GM06990 (cell line): ENCODE measurements at regions not wholly inside any gene's neighbourhood (a gene's known extent, or its start where the extent isn't known, plus 50 kb on each side); places are given as distances from the start of the nearest gene placed in this dataset.

ENCODE experiments used
- DNase-seq: peaks from one replicate; pipeline ENCODE4 v3.0.0-alpha.2; 2011; ENCODE audit not compliant: insufficient read length; ENCODE audit errors: extremely low read depth
- H3K27me3 ChIP-seq: replicated peaks from 2 replicates; pipeline ENCODE4 v1.6.0; 2011; ENCODE audit warnings: low read length; ENCODE audit not compliant: control insufficient read depth, insufficient read depth
- H3K36me3 ChIP-seq: 2 replicates; pipeline ENCODE4 v1.5.1; 2011; ENCODE audit warnings: low read length; ENCODE audit not compliant: control insufficient read depth, insufficient read depth
- H3K4me3 ChIP-seq: replicated peaks from 2 replicates; pipeline ENCODE4 v1.5.1; 2011; ENCODE audit warnings: low read depth, mild to moderate bottlenecking, control low read depth, low read length
- CTCF ChIP-seq: IDR thresholded peaks from 2 replicates; pipeline ENCODE4 v1.5.1; 2011; ENCODE audit warnings: low read length, control low read depth, mild to moderate bottlenecking, inconsistent platforms; ENCODE audit not compliant: insufficient read depth, poor library complexity, severe bottlenecking

DNA sequence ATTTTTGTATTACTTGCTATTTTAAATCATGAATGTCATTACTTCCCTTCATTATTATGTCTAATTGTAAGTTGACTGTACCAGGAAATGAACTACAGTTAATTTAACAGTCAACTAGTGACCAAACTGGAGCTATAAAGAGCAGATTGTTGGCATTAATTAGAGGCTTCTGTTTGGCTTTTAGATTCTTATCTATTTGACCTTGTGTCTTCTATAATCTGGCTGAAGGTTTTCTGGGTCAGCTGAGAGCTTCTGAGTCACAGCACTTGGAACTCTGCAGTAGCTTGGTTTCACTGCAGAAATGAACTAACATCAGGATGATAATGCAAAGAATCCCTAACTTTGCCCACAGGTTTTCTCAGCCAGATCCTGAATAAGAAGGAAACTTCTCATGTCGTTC, 169.2 kb upstream of the LEF1 start:
- no peaks in the 10 kb centered on the region for H3K27me3 ChIP-seq
- TF ChIP-seq CTCF, result no peak
- no peak overlapping the region for H3K4me3 ChIP-seq
- no peaks in the 10 kb centered on the region for H3K36me3 ChIP-seq
- DNase-seq, result no peak

- DNase-seq, result no peak
- no peak for TF ChIP-seq CTCF
- Histone ChIP-seq H3K36me3 (no peaks in the 10 kb centered on the region), H3K4me3 (no peak overlapping the region), H3K27me3 (no peaks in the 10 kb centered on the region; the same call in 1 of the 2 replicates)
Measured at GRCh38 chr4:108336076-108336475, 167.3 kb upstream of the LEF1 start.

DNA sequence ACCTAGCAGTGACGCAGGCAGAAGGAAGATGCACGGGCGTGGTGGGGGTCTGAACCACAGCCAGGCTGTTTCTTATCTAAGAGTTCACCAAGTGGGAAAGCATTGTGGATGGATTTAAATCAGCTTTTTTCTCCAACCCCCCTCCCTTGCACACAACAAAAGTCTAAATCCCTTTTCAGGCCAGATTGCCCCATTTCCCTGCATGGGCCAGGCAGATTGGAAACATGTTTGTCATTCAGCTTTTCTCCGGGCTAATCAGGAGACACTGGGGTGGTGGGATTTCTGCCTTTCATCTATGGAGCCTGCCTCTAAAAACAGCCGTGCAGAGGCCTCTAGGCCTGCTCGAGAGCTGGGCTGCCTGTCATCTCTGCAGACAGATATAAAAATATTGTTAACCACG, 166.3 kb upstream of the LEF1 start:
- DNase-seq, result no peak
- no peak for TF ChIP-seq CTCF
- H3K4me3 ChIP-seq, result no peak overlapping the region
- H3K27me3 ChIP-seq, result no peaks in the 10 kb centered on the region; the same call in 1 of the 2 replicates
- H3K36me3 ChIP-seq, result no peaks in the 10 kb centered on the region

GRCh38 chr4:108334031-108334430, 165.3 kb upstream of the LEF1 start:
- Histone ChIP-seq H3K36me3 (no peaks in the 10 kb centered on the region), H3K27me3 (no peaks in the 10 kb centered on the region; the same call in 1 of the 2 replicates), H3K4me3 (no peak overlapping the region)
- no peak for TF ChIP-seq CTCF
- DNase-seq, result no peak

DNA sequence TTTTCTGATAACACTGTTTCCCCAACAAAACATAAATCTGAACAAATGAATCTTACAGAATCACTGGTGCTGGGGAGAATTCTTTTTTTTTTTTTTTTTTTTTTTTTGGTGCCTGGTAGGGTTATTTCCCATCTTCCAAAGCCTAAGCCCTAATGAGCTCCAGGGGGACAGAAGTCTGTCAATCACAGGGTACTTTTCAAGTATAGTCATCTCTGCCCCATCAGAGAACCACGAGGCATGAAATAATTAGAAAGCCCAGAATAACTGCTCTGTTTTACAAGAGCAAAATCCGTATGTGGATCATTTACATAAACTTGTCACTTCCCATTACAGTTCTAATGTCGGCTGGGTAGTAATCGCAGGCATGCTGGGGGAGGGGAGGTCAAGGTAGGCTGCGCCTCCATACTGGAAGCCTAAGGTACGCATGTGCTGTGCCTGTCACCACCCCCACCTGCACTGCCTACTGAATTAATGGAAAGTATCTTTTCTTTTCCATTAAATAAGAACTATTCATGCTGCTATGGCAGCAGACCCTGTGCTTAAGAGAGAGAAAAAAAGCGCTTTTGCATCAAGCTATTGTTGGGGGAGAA, 164.7 kb upstream of the LEF1 start:
- Histone ChIP-seq H3K27me3 (no peaks in the 10 kb centered on the region; the same call in 1 of the 2 replicates), H3K36me3 (no peaks in the 10 kb centered on the region), H3K4me3 (no peak overlapping the region)
- no peak for TF ChIP-seq CTCF
- DNase-seq, result no peak
